Colonic mucosa (tissue), 4 donors: ENCODE measurements at regions not wholly inside any gene's neighbourhood (a gene's known extent, or its start where the extent isn't known, plus 50 kb on each side); places are given as distances from the start of the nearest gene placed in this dataset.

Experiments used
- DNase-seq: peaks from one replicate; pipeline ENCODE4 v3.0.0-alpha.2; 2020
- H3K27ac ChIP-seq: fragments of 200-600 bp; one replicate; pipeline ENCODE4 v1.8.0; 2021
- H3K27me3 ChIP-seq: fragments of 200-600 bp; one replicate; pipeline ENCODE4 v1.8.0; 2021
- H3K36me3 ChIP-seq: fragments of 200-600 bp; one replicate; pipeline ENCODE4 v1.8.0; 2021
- H3K4me1 ChIP-seq: fragments of 200-600 bp; one replicate; pipeline ENCODE4 v1.8.0; 2021; ENCODE audit warnings: mild to moderate bottlenecking
- H3K4me3 ChIP-seq: fragments of 200-600 bp; one replicate; pipeline ENCODE4 v1.8.0; 2021
- H3K9ac ChIP-seq, 2 donors: one replicate each; pipeline ENCODE4 v1.7.0; 2013; ENCODE audit warnings: control low read depth in 2 of 2, low read depth in 2 of 2, low read length in 2 of 2
- H3K9me3 ChIP-seq: fragments of 200-600 bp; one replicate; pipeline ENCODE4 v1.8.0; 2021
- CTCF ChIP-seq: fragments of 200-600 bp; IDR thresholded peaks from one replicate; pipeline ENCODE4 v1.8.0; 2022; ENCODE audit warnings: antibody characterized with exemption, mild to moderate bottlenecking
- intact Hi-C: fragments of 100-400 bp; cut with DNase I; formaldehyde crosslinking; loops from one replicate; pipeline ENCODE4 v1.14.1; 2022
- donor health status: healthy.
- donor health status: DM: no; HTN: no; CAD: no.
- donor health status: DM: no; HTN: no; CAD: no.

DNA sequence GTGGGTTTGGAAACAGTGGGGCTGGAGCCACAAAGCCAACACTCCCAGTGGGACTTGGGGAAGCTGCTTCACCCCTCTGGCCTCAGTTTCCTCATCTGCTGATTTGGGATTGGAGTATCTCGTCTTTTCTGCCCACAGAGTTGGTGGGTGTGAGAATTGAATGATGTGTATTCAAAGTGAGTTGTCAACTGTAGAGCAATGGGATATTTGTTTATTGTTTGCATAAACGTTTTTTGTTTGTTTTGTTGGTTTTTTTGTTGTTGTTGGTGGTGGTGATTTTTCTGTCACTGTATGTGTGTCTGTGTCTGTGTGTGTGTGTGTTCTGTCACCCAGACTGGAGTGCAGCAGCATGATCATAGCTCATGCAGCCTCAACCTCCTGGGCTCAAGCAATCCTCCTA lies 542.0 kb downstream of the MIAT start:
- no peaks in the 10 kb centered on the region for H3K4me1 ChIP-seq
- DNase-seq: no peak
- TF ChIP-seq CTCF: no peak
- H3K9ac ChIP-seq: no peak overlapping the region
- intact Hi-C loops: no loop called here
- H3K27me3 ChIP-seq: no peaks in the 10 kb centered on the region
- H3K9me3 ChIP-seq: no peaks in the 10 kb centered on the region
- H3K4me3 ChIP-seq: no peak overlapping the region
- no peak overlapping the region for H3K27ac ChIP-seq
- no peaks in the 10 kb centered on the region for H3K36me3 ChIP-seq

GRCh38 chr22:27201276-27201675 lies 543.9 kb downstream of the MIAT start:
- no peaks in the 10 kb centered on the region for H3K27me3 ChIP-seq

GRCh38 chr22:27201741-27202140 lies 544.4 kb downstream of the MIAT start:
- no peaks in the 10 kb centered on the region for H3K36me3 ChIP-seq
- no peaks in the 10 kb centered on the region for H3K9me3 ChIP-seq
- no peaks in the 10 kb centered on the region for H3K27me3 ChIP-seq
- H3K27ac ChIP-seq: no peak overlapping the region
- intact Hi-C loops: no loop called here
- no peak overlapping the region for H3K9ac ChIP-seq
- H3K4me3 ChIP-seq: no peak overlapping the region
- no peak for DNase-seq
- no peaks in the 10 kb centered on the region for H3K4me1 ChIP-seq
- TF ChIP-seq CTCF: no peak

More at GRCh38 chr22:27201276-27201675, 543.9 kb downstream of the MIAT start:
- TF ChIP-seq CTCF: no peak
- Histone ChIP-seq H3K27ac (no peak overlapping the region), H3K4me3 (no peak overlapping the region), H3K9ac (no peak overlapping the region), H3K9me3 (no peaks in the 10 kb centered on the region), H3K4me1 (no peaks in the 10 kb centered on the region), H3K36me3 (no peaks in the 10 kb centered on the region)
- no peak for DNase-seq
- intact Hi-C loops: no loop called here

DNA sequence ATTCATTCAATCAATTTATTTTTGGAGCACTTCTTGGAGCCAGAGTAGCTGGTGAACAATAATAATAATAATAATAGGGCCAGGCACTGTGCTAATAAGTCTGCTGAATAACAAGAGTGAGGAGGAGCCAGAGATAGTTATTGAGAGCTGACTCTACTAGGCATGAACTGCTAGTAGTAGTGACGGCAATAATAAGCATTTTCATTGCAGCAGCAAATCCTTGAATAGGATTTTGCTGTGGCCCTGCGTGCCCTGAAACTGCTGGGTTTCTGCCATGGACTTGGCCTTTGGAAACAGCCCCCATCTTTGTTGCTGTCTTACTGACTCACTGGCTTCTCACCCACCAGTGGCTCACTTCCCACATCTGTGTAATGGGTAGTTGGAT lies 545.9 kb downstream of the MIAT start:
- intact Hi-C loops: no loop called here
- H3K9me3 ChIP-seq: no peaks in the 10 kb centered on the region
- H3K4me3 ChIP-seq: no peak overlapping the region
- no peak overlapping the region for H3K27ac ChIP-seq
- H3K27me3 ChIP-seq: no peaks in the 10 kb centered on the region
- H3K36me3 ChIP-seq: no peaks in the 10 kb centered on the region
- no peaks in the 10 kb centered on the region for H3K4me1 ChIP-seq
- DNase-seq: no peak
- H3K9ac ChIP-seq: no peak overlapping the region
- no peak for TF ChIP-seq CTCF

DNA sequence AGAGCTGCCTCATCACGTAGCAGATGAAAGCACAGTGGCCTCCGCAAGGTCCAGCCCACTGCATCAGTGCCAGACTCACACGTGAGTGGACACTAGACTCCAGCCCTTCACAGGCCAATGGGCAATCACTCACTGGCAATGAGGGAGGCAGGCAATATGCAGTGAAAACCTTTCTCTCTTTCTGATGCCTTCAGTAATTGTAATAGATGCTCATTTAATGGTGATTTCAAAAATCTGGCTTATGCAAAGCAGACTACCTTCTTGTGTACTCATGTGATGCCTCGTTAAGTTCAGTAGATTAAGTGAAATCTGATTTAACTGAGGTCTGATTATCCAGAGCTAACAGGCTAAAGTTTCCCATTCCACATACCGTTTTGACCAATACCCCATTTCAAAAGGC lies 546.9 kb downstream of the MIAT start:
- Histone ChIP-seq H3K4me1 (no peaks in the 10 kb centered on the region), H3K9ac (no peak overlapping the region), H3K36me3 (no peaks in the 10 kb centered on the region), H3K27me3 (no peaks in the 10 kb centered on the region), H3K27ac (no peak overlapping the region), H3K9me3 (no peaks in the 10 kb centered on the region), H3K4me3 (no peak overlapping the region)
- DNase-seq: no peak
- TF ChIP-seq CTCF: no peak
- intact Hi-C loops: no loop called here

GRCh38 chr22:27204817-27205216 lies 547.4 kb downstream of the MIAT start:
- Histone ChIP-seq H3K4me3 (no peak overlapping the region), H3K9ac (no peak overlapping the region), H3K9me3 (no peaks in the 10 kb centered on the region), H3K27ac (no peak overlapping the region), H3K27me3 (no peaks in the 10 kb centered on the region), H3K36me3 (no peaks in the 10 kb centered on the region), H3K4me1 (no peaks in the 10 kb centered on the region)
- intact Hi-C loops: no loop called here
- TF ChIP-seq CTCF: no peak
- no peak for DNase-seq
